HG03159 (cell line): ENCODE measurements at regions not wholly inside any gene's neighbourhood (a gene's known extent, or its start where the extent isn't known, plus 50 kb on each side); places are given as distances from the start of the nearest gene placed in this dataset.

Source experiments
- ATAC-seq: cut with Tn5 transposase; IDR thresholded peaks from one replicate; pipeline ENCODE4 v1.9.1; 2021; ENCODE audit warnings: mild to moderate bottlenecking, moderate library complexity; ENCODE audit not compliant: unreplicated experiment

DNA sequence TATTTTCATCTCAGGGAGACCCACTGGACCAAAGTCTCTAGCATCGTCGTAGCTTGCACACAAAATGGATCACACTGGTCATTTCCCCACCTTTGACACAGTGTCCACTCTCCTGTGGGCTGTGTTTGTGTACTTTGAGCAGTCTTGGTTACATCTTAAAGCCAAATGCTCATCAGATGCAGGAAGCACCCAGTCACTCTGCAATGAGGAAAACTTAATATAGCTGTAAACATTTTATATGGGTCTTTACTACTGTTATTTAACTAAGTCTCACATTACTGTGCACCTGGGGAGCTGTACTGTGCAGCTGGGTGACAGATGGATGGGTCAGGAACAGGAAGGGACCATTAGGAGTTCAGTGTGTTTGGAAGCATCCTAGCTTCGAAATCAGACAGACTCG is 109.0 kb upstream of the CXCR4 start:
- no peak for ATAC-seq

DNA sequence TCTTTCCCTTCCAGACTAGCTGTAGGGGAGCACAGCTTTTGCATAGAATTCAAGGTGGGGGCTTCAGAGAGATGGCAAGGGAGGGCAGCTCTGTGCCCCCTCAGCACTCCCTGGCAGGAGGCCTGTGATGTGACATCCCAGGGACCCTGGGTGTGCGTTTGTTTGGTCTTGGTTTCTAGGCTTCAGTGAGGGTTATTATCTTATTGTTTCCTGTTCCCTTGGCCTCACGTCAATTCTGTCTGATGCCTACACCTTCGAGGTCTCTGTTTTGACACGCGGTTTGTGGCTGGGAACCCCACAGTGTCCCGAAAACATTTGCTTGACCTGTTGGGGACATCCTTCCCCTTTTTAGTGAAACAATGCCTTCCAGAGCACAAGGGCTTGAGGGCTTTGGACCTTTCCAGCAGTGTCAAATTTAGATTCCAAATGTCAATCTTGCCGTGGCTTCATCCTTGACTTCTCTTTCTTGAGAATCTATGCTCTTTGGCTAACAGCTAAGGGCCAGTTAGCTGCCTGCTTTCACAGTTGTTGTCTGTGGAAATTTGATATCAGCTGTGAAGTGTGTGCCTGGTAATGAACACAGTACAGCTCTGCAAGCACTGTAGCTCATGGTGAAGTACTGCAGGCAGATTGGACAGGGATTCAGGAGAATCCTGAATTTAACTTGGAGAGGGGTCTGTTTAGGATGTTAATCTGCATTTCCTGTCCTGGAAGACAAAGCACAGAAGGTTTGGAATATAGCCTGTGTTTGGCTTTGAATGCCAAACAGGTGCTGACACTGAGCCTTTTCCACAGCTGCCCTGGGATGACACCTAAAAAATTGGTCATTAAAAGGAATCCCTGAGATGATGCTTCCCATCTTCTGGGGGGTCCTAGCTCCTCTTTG is 108.2 kb upstream of the CXCR4 start:
- ATAC-seq: no peak

DNA sequence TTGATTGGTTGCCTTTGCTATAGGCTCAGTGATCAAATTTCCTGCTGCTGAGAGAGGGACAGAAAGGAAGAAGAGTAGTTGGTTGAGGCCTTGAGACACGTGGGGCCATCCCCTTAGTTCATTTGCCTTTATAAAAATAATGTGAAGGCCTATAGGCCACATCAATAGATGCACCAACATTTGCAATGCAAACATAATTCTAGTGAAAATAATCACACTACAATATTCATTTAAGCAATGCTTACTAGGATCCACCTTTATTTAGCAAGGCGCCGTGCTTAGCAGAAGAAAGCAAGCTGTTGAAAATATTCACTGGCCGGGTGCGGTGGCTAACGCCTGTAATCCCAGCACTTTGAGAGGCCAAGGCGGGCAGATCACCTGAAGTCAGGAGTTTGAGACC is 105.3 kb upstream of the CXCR4 start:
- ATAC-seq: no peak

DNA sequence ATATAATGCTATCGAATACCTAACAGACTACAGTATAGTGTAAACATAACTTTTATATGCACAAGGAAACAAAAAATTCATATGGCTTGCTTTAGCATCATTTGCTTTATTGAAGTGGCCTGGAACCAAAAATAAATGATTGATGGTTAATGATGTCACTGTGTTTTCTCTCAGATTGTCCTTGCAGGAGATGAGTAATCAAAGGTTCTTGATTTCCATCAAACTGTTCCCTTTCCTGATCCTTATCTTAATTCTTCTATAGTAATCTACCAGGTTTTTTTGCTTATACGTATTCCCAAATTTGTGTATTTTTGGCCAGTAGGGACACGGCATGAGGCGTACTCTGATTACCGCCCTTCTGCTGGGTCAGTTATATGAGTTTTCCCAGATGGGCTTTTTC is 104.9 kb upstream of the CXCR4 start:
- ATAC-seq: no peak

DNA sequence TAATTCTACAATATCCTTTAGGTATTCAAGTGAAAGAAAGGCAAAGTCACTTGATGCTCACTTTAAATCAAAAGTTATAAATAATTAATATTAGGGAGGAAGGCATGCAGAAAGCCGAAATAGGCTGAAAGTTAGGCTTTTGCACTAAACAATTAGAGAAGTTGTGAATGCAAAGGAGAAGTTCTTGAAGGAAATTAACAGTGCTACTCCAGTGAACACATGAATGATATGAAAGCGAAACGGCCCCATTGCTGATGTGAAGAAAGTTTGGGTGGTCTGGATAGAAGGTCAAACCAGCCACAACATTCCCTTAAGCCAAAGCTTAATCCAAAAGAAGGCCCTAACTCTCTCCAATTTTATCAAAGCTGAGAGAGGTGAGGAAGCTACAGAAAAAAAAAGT is 103.1 kb upstream of the CXCR4 start:
- ATAC-seq: no peak

DNA sequence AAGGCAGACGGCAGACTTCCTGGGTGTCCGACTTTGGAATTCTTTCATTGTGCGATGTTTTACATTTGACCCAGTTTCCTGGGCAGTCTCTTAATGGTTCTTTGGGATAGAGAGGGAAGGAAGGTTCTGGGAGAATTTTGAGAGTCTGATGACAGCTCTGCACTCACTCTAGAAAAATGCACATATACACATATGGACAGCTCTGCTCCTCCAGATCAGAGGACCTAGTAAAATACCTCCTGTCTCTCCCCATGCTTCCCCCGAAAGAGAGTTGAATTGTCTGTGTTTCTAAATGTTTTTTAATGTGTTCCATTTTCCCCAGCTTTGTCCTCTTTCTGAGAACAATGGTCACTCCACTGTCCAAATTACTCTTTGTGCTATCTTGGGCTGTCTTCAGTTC is 102.0 kb upstream of the CXCR4 start:
- ATAC-seq: no peak

DNA sequence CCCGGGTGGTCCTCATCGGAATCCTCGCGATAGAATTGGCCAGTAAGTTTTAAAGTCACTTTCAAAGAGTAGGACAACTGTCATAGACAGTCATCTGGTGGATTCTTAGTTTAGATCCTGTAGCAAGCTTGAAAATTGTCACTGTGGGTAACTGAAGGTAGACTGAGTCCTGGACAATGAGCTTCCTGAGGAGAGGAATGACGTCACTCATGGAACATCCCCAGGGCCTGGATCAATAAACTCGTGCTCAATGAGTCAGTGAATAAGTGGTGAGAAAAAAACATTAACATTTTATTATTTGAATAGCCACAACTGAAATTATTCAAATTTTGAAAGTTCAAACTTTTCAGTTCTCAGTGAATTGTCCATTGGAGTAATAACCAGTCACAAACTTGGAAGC is 101.4 kb upstream of the CXCR4 start:
- no peak for ATAC-seq

DNA sequence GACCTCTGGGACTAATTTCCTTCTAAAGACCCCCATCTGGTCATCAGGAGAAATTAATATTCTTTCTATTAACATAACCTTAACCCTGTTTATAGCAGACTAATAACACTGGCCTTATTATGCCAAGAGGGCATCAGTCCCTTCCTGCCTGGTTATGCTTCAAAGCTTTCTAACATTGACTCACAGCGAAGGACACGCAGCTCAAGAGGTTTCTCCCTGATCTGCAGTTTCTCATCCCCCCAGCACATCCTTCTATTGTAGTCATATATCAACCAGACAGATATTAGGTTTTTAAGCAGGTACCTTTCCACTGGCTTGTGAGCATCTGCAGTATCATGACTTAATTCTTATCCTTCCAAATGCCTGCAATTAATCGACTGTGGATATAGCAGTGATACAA is 100.0 kb upstream of the CXCR4 start:
- peak; percentile 53 for ATAC-seq

DNA sequence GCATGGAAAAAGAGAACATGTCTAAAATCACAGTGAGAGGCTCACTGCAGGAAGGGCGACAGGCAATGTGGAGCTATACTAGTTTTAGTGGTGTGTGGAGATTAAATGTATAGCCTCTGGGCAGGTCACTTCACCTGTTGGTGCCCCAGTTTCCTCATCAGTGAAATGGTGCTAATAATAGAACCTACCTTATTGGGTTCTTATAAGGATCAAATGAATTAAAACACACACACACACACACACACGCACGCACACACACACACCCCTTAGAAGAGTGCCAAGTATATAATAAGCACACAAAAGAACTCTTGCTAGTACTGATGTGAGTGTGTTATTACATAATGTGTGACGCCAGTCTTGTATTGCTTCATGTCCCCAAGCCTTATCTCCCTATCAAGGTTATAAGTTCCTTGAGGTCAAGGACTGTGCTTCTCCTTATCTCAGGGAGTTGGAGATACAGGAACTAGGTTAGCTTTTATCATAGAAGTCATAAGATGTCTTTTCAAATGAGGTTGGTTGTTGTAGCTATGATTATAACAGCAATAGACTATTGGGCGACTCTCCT is 98.0 kb upstream of the CXCR4 start:
- no peak for ATAC-seq

DNA sequence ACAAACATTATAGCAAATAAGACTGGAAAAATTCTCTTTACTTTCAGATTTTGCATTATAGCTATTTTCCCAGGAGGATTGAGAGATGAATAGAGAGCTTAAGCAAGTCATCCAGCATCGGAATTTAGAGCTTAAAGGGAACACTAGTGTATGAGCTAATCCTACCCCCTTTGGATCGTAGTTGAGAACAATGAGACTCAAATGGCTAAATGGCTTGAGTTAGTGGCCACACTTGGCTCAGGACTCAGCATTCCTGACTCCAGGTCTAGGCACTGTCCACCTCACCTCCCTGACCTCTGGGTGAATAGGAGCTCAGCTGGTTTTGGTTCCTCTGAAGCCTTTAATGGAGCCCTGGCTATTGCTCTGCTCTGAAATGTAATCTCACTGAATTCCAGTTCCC is 97.5 kb upstream of the CXCR4 start:
- no peak for ATAC-seq

DNA sequence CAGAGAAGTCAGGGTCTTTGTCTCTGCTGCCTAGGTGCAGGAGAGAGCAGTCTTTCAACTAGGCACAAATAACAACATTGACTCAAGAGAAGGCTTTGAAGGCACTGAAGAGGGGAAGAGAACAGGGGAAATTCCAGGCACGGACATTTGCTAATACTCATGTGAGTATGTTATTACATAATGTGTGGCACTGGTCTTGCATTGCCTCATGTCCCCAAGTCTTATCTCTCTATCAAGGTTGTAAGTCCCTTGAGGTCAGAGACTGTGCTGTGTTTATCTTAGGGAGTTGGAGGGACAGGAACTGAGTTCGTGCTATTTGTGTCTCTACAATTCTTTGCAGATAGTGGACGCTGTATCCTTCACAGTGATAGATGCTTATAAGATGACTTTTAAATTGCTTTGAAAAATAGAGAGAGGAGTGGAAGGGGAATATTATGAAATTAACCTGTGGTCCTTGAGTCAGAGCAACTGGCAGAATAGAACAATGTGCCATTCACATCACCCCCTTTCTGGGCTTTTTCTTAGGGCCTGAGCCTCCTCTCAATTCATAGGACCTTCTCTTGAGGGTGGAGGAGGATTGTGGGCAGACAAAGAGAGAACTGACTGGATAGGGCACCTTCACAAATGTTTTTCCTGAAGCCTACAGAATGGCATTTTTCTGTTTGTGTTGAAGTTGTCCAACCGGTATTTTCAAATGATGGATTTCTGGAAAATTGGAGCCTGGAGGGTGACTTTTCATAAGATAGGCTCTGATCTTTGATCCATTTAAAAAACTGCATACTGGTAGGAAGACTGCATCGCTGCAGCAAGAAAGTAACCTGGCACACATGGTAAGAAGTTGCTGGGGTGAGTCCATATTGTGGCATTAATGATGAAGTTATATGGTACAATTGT is 96.6 kb upstream of the CXCR4 start:
- ATAC-seq: no peak

DNA sequence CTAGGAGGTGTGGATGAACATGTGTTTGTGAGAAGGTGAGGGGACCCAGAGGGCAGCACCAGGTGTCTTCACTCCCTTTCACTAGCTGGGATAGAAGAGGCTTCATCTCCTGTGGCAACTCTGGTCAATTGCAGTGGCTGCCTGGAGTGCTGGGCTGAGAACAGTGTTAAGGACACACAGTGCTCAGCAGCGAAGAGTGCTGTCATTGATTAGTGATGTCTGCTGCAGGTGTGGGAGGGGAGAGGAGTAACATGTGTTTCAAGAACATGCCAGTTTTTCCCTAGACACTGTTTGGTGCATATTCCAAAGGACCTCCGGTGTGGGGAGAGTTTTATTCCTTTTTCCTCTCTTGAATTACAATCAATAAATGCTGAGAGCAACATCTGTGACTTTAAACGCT is 95.9 kb upstream of the CXCR4 start:
- no peak for ATAC-seq

DNA sequence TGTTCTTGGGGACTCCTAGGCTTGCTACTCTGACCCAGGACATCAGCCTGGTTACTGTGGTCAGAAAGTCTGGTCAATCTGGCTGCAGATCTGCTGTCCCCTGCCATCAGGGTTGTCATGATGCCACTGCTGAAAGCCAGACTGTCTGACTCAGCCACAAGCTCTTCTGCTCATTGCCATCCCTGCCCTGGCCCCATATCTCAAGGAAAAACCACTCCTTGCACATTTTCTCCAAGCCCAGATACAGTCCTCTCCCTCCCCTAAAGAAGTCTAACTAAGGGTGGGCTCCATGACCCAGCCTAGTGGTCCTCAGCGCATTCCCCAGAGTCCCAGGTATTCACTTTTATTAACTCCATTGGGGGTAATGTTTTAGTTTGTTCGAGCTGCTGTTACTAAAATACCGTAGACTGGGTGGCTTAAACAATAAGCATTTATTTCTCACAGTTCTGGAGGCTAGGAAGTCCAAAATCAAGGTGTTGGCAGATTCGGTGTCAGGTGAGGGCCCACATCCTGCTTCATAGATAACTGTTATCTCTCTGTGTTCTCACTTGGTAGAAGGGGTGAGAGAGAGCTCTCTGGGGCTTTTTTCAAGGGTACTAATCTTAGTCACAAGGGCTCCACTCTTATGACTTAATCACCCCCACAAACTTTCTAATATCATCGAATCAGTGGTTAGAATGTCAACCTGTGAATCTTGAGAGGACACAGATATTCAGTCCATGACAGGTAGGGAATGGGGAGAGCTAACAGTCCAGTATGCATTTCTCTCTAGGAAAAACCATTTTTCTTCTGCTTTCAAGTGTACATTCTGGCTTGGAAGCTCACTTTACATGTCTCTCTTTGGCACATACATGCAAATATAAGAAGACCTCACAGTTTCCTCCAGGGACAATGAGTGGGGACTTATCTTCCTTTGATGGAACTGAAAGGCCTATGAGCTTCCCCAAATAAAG is 94.8 kb upstream of the CXCR4 start:
- peak; percentile 78 for ATAC-seq

DNA sequence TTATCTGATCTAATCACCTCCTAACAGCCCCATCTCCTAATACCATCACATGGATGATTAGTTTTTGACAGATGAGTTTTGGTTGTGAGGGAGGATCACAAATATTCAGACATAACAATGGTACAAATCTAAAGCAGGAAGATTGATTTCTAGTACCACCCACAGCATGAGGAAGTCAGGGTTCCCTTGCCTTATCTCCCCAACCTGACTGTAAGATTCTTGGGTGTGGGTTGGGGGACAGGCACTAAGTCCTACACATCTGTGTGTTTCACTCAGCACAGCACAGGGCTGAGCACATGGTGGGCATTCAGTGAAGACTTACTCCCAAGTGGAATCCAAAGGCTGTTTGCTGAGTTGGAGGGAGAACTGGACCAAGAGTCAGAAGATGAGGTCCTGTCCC is 93.8 kb upstream of the CXCR4 start:
- ATAC-seq: no peak

DNA sequence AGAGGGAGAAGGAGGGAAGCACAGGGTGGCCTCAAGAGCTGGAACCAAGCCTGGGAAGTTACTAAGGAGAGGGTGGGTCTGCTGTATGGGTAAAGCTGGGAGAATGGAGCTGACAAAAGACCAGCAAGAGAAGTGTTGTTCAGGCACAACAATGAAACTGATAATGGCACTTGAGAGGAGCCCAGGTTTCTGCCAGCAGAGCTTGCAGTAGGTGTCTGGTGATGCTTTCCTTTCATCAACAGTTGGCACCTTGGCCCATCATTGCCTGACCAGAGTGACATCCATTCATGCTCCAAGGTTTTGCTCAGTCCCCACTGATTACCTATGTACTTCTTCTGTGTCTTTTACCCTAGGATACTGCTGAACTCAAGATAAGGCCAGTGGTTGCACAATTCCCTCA is 92.9 kb upstream of the CXCR4 start:
- ATAC-seq: no peak

DNA sequence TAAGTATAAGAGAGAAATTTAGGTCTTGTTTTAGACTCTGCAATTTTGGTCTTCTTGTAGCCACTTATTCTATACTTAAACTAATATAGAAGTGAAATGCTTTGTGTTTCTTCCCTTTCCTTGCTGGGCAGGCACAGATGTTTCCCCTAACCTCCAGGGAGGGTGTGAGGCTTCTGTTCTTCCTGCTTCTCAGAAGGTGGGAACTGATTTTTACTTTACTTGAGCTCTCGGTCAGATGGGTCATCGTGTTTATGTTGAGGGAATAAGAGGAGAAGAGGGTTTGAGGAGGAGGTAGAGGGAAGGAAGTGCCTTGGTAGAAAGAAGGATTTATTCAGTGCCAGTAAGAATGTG is 92.5 kb upstream of the CXCR4 start:
- no peak for ATAC-seq

DNA sequence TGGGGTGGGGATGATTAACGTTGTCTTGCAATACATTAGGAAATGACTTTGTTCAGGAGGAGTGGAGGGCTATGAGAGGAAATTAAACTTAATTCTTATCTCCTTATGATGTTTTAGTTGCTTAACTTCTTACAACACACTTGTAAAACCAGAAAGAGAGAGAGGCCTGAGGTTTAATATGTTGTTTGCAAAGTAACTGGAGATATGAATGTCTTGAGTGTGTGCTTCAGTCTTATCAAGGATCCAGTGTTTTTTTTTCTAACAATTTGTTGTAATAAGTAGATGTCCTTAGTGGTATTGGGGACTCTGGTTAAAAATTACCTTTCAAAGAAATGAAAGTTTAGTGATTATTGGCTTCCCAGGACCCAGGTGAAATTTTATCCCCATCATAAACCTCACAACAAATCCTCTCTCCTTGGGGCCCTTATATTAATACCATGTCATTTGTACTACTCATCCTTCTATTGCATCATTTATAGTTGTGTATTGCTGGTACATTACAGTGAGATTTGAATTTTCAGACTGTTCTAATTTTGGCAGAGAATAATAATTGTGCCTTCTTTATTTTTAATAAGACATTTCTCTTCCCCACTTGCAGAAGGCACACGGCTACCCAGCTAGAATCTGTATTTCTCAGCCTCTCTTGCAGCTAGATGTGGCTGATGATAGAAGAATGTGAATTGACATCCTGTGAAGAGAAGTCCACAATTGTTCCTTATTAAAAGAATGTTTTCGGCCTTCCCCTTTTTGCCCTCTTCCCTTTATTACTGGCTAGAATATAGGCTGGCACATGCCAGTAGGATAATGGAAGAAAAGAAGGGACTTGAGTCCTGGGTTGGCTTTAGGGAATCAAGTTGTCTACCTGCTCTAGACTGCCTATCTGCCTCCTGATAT is 91.9 kb upstream of the CXCR4 start:
- ATAC-seq: no peak

DNA sequence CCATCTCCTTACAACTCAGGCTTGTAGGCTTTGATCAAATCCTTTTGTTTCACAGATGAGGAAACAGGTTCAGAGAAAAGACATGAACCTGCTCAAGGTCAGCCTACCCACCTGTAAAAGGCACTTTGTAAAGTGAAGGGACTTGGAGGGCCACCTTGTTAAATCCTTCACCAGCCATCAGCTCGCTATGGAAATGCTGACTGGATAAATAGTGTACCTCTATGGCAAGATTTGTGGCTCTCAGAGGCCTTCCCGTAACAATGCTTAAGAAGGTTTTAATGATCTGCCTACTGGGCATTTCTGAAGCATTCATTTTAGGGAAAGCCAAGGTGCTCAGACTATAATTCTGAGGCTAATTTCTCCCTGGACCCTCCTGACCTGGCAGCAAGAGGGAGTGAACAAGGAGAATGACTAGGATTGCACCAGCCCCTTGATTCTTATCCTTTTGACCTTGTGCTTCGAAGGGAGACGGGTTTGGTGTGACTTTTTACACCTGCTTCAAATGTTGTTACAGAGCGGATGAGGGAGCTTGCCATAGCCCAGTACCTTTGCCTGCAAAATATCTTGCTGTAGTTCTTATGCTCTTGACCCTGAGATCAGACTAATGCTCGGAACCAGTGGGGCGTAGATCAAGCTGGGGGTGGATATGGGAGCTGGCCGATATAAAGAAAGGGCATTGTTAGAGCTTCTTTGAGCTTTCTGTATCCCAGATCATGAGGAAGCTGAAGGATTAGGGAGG is 90.9 kb upstream of the CXCR4 start:
- ATAC-seq: no peak

DNA sequence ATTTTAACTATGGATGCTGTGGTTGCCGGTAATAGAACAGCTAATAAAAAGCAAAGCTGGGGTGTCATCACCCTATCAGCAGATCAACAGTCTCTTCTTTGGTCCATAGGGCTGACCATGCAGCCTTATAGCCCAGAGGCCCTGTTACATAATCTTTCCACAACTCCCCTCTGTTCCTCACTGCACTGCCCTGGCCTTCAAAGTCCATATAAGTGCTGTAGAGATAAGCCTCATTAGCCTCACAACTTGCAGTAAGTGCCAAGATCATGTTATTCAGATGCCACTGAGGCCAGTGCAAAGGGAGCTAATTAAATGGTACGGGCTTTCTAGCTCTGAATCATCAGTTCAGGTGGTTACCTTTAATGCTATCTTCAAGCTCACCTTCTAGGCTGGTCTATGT is 89.7 kb upstream of the CXCR4 start:
- peak; percentile 2 for ATAC-seq
